SK-N-SH (cell line): ENCODE measurements at regions not wholly inside any gene's neighbourhood (a gene's known extent, or its start where the extent isn't known, plus 50 kb on each side); places are given as distances from the start of the nearest gene placed in this dataset.
"Not testable (repeated sequence)": the region's sequence is repeated elsewhere in the genome, so short reads cannot be mapped to it uniquely, and the experiment has no call there.

Source experiments
- CTCF ChIA-PET: fragments of 300-600, 350-600 bp; formaldehyde crosslinking; extraction: SDS; loops from one replicate; lab custom pipeline; 2021; lab: Yijun Ruan, JAX
- POLR2A ChIA-PET: fragments of 350-600 bp; sonication (Branson Sonifier 250); formaldehyde crosslinking; extraction: SDS; loops from one replicate; lab custom pipeline; 2020; ENCODE audit warnings: antibody characterized with exemption, inconsistent platforms; lab: Yijun Ruan, JAX
- DNase-seq: peaks from one replicate; pipeline ENCODE4 v3.0.0; 2012
- H2AFZ ChIP-seq: fragments of 200-600 bp; sonication (generic); 2 replicates; pipeline ENCODE4 v1.8.1; 2016; ENCODE audit warnings: antibody characterized with exemption, mild to moderate bottlenecking, low read depth
- H3F3A ChIP-seq: fragments of 200-600 bp; sonication (generic); replicated peaks from 2 replicates; pipeline ENCODE3; 2016; ENCODE audit warnings: antibody characterized with exemption, mild to moderate bottlenecking; ENCODE audit not compliant: insufficient read depth
- H3K27ac ChIP-seq, 2 experiments: fragments of 200-500 bp in 1 of 2; fragments of 200-600 bp in 1 of 2; sonication (Bioruptor generic) in 1 of 2; sonication (generic), shearing (Covaris generic) in 1 of 2; 2 replicates each; pipeline versions ENCODE4 v1.5.1 to v1.6.1; 2014 to 2016; ENCODE audit warnings: low read depth in 2 of 2, inconsistent platforms in 1 of 2, low read length in 1 of 2, mild to moderate bottlenecking in 1 of 2, mixed read lengths in 1 of 2
- H3K27me3 ChIP-seq: fragments of 200-600 bp; sonication (generic), shearing (Covaris generic); 2 replicates; pipeline ENCODE4 v1.6.1; 2016; ENCODE audit warnings: mixed run types; ENCODE audit not compliant: insufficient read depth
- H3K36me3 ChIP-seq, 2 experiments: fragments of 200-500 bp in 1 of 2; fragments of 200-600 bp in 1 of 2; sonication (Bioruptor generic) in 1 of 2; sonication (generic) in 1 of 2; replicated peaks in 1 of 2; 2 replicates each; pipeline versions ENCODE3 to v1.5.1; 2014 to 2016; ENCODE audit warnings: low read length in 1 of 2, mild to moderate bottlenecking in 1 of 2; ENCODE audit not compliant: insufficient read depth in 2 of 2, control insufficient read depth in 1 of 2
- H3K4me1 ChIP-seq, 2 experiments: fragments of 200-500 bp in 1 of 2; fragments of 200-600 bp in 1 of 2; sonication (Bioruptor generic) in 1 of 2; sonication (generic), shearing (Covaris generic) in 1 of 2; 2 replicates each; pipeline versions ENCODE4 v1.5.1 to v1.6.1; 2014 to 2016; ENCODE audit warnings: low read depth in 1 of 2, low read length in 1 of 2, mixed run types in 1 of 2; ENCODE audit not compliant: insufficient read depth in 2 of 2, control insufficient read depth in 1 of 2
- H3K4me2 ChIP-seq: fragments of 200-600 bp; sonication (generic), shearing (Covaris generic); 2 replicates; pipeline ENCODE4 v1.6.1; 2017; ENCODE audit warnings: mixed run types
- H3K4me3 ChIP-seq, 2 experiments: fragments of 200-500 bp in 1 of 2; fragments of 200-600 bp in 1 of 2; sonication (Bioruptor generic) in 1 of 2; sonication (generic), shearing (Covaris generic) in 1 of 2; 2 replicates each; pipeline versions ENCODE4 v1.5.1 to v1.8.1; 2014 to 2016; ENCODE audit warnings: low read depth in 2 of 2, inconsistent platforms in 1 of 2, low read length in 1 of 2, mild to moderate bottlenecking in 1 of 2, mixed read lengths in 1 of 2, moderate library complexity in 1 of 2
- H3K79me2 ChIP-seq: fragments of 200-600 bp; sonication (generic); 2 replicates; pipeline ENCODE4 v1.8.1; 2017; ENCODE audit warnings: mild to moderate bottlenecking; ENCODE audit not compliant: insufficient read depth
- H3K9ac ChIP-seq: fragments of 200-600 bp; sonication (generic); 2 replicates; pipeline ENCODE4 v1.6.1; 2017; ENCODE audit warnings: mixed run types
- H3K9me2 ChIP-seq: fragments of 200-600 bp; sonication (generic); 2 replicates; pipeline ENCODE4 v1.6.1; 2017; ENCODE audit warnings: mixed run types
- H3K9me3 ChIP-seq: fragments of 200-600 bp; sonication (generic); 2 replicates; pipeline ENCODE4 v1.6.1; 2017; ENCODE audit warnings: mixed run types, mild to moderate bottlenecking, moderate library complexity
- H4K20me1 ChIP-seq: fragments of 200-600 bp; sonication (generic); 2 replicates; pipeline ENCODE4 v1.6.1; 2017; ENCODE audit warnings: mild to moderate bottlenecking, mixed run types; ENCODE audit not compliant: insufficient read depth
- WGBS: methylation state at CpG from one replicate; pipeline ENCODE4 v1.1.6; 2017; ENCODE audit warnings: low lambda C conversion rate; 5-methylcytosine and 5-hydroxymethylcytosine counted together

DNA sequence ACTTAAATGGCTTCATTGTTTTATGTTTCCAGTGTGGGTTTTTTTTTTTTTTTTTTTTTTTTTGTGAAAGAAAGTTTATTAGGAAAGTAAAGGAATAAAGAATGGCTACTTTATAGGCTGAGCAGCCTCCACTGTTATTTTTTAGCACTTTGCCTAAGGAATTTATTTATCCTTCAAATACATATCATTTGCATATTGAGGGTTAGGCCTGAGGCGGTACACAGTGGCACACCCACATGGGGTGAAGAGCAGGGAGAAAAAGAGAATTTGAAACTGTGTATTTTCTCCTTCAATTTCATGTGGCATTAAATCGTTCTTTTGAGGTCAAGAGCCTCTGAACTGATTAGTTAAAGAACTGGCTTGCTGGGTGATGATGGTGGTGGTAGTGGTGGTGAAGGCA, 1977.1 kb downstream of the KHDRBS2 start:
- WGBS, result 6% methylated on average over 2 of the region's 2 CpGs
- H3K4me2 ChIP-seq, CTCF ChIA-PET, H3K27me3 ChIP-seq, DNase-seq, H2AFZ ChIP-seq, H3F3A ChIP-seq, POLR2A ChIA-PET, H3K79me2 ChIP-seq, H3K27ac ChIP-seq, H3K36me3 ChIP-seq, H3K9ac ChIP-seq, H3K4me1 ChIP-seq, H3K9me3 ChIP-seq, H3K9me2 ChIP-seq, H3K4me3 ChIP-seq, H4K20me1 ChIP-seq: not testable (repeated sequence)
